HG02798 (cell line): ENCODE measurements at regions not wholly inside any gene's neighbourhood (a gene's known extent, or its start where the extent isn't known, plus 50 kb on each side); places are given as distances from the start of the nearest gene placed in this dataset.

ENCODE experiments used
- ATAC-seq: cut with Tn5 transposase; IDR thresholded peaks from one replicate; pipeline ENCODE4 v1.9.1; 2021; ENCODE audit warnings: mild to moderate bottlenecking; ENCODE audit not compliant: unreplicated experiment, poor library complexity

DNA sequence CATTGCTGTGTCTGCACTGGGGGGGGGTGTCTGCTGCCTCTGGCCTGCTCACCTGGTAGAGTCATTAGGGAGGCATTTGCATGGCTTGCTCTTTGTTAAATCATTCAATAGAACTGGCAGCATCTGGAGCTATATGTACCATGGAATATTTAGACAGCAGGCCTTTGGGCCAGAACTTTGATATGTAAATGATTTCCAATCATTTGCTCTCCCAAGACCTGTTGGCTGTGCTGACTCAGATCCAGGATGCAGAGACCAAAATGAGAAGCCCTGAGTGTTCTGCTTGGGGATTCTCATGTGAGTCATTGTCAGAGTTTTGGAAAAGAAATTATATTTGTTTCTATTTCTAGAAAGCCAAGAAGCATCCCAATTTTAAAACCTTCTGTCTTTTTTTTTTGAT lies 257.6 kb upstream of the IGFBP3 start:
- ATAC-seq, result no peak

DNA sequence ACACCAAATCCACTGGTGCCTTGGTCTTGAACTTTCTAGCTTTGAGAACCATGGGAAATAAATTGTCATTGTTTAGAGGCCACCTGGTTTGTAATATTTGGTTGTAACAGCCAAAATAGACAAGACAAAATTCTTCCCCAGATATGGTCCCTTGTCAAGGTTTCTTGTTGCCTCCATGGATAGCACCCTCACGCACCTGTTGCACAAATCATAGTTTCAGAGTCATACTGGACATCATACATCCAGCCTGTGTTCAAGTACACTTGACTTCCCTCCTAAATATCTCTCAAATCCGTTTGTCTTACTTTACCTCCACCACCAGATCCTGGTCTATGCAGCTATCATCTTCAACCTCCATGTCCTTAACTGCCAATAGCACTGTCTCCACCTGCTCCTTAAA lies 256.7 kb upstream of the IGFBP3 start:
- no peak for ATAC-seq

DNA sequence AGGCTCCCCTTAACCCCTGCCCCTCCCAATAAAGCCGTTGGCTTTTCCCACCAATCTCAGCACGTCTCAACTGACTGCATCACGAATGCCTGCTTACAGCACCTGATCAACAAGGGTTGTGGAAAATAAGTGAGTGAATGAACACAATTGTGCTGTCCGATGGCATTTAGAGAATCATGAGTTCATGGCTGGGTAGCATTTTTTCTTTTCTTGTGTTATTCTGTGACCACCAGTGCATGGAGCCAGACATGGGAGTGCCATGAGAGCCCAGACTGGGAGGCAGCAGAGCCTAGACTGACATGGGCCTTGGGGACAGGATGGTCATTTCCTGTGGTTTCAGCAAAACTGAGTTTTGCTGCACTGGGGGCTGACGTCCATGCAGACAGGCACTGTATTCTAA lies 254.1 kb upstream of the IGFBP3 start:
- no peak for ATAC-seq

DNA sequence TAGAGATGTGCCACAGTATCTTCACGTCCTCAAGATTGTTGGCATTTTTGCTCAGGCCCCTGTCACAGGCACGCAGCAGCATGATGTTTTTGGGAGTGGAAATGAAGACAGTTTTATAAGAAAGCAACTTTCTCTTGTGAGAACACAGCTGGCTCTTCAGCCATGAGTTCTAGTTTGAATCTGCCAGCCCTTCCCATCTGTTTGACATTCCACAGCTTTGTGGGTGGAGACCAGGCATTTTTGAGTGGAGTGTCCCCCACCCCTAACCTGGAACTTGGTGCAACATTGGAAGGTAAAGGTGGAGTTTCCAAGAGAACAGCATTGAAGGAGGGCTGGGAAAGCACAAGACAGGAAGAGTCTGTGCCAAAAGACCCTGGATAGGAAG lies 253.1 kb upstream of the IGFBP3 start:
- ATAC-seq, result no peak

GRCh38 chr7:46173476-46174195 lies 252.6 kb upstream of the IGFBP3 start:
- no peak for ATAC-seq

GRCh38 chr7:46170792-46171191 lies 249.7 kb upstream of the IGFBP3 start:
- ATAC-seq, result no peak

DNA sequence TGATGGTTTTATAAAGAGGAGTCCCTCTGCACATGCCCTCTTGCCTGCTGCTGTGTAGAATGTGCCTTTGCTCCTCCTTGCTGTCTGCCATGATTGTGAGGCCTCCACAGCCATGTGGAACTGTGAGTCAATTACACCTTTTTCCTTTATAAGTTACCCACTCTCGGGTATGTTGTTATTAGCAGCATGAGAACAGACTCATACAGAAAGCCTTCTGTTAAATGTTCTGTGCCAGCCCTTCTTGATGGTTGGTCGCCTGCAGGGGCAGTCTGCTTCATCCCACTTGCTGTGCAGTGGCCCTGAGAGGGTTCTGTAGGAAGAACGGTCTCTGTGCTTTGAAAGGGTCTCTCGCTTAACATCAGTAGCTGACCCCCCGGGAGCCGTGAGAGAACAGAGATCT lies 248.9 kb upstream of the IGFBP3 start:
- no peak for ATAC-seq

DNA sequence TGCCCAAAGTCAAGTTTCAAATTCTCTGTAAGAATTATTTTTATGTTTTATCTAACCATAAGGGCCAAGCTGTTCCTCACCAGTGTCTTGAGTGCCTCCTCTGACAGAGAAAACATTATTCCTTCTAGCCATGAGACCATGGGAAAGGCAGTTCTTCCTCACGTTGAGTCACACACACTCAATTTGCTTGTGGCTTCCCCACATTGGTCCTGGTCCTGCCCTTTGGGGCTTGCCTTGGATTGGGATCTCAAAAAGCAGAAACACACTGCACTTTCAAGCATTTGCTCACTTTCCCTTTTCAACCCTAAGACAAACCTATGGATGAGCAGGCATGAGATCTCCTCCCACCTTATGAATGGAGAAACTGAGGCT lies 248.3 kb upstream of the IGFBP3 start:
- ATAC-seq, result no peak

DNA sequence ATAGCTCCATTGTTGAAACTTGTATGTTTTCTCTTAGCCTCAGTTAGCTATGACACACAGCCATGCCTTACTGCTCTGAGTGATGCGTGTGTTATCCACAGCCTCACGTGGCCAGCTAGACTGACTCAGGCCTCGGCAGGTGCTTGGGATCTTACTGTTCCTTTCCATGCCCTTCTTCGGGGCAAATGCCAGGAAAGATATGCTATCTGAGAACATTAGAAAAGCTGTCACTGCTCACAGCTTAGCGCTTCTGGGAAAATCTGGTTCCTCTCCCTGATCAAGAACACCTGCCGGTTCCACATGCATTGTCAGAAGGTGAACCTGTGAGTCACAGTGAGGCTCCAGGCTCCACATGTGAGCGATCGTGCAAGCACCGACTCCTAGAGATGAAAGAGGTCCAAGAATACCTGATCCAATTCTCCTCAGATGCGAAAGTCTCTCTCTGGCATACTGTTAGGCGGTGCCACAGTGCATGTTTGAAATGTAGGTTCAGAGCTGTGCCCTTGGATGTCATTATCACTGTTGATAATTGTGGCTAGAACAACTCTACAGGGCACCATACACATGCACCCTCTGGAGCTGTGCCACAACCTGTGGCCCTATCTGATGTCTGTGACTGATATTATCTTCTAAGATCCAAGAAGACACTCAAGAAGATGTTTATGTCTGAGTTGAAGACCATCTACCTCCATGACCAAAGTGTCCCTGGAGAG lies 247.8 kb upstream of the IGFBP3 start:
- ATAC-seq, result no peak

GRCh38 chr7:46168231-46168630 lies 247.2 kb upstream of the IGFBP3 start:
- no peak for ATAC-seq

GRCh38 chr7:46165276-46165675 lies 244.2 kb upstream of the IGFBP3 start:
- ATAC-seq, result no peak

GRCh38 chr7:46164629-46165028 lies 243.6 kb upstream of the IGFBP3 start:
- ATAC-seq, result no peak

GRCh38 chr7:46163246-46163645 lies 242.2 kb upstream of the IGFBP3 start:
- ATAC-seq, result no peak

GRCh38 chr7:46162609-46163008 lies 241.5 kb upstream of the IGFBP3 start:
- ATAC-seq, result no peak

- ATAC-seq, result no peak
Observed at GRCh38 chr7:46160861-46161260, 239.8 kb upstream of the IGFBP3 start.

GRCh38 chr7:46157931-46158330 lies 236.9 kb upstream of the IGFBP3 start:
- ATAC-seq, result no peak

- no peak for ATAC-seq
Observed at GRCh38 chr7:46157404-46157803, 236.3 kb upstream of the IGFBP3 start.

DNA sequence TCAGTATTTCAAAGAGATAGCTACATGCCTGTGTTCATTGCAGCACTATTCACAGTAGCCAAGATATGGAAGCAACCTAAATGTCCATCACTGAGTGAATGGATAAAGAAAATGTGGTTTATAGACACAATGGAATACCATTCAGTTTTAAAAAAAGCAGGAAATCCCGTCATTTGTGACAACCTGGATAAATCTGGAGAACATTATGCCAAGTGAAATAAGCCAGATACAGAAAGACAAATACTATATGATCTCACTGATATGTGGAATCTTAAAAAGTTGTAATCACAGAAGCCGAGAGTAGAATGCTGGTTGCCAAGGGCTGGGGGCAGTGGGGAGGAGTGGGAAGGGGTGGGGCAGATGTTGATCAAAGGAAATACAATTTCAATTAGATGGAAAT lies 235.8 kb upstream of the IGFBP3 start:
- ATAC-seq, result no peak

GRCh38 chr7:46156086-46156485 lies 235.0 kb upstream of the IGFBP3 start:
- ATAC-seq, result no peak

DNA sequence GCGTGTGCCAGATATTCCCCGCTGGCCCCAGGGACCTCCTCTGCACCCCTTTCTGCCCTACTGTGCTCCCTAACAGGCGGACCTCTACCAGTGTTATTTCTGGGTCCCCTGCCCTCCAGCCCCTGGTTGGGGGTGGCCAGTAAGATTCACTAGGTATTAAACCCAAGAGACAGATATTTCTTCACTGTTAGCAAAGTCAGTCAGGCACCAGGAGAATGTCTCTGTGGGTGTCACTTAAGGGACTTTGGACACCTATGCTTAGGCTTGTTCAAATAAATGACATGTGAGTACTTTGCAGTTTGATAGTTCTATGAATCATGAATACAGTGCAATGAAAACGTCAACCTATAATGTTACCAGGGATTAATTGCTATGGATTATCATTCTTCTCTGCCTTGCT lies 234.3 kb upstream of the IGFBP3 start:
- no peak for ATAC-seq

GRCh38 chr7:46153951-46154787 lies 233.1 kb upstream of the IGFBP3 start:
- ATAC-seq, result peak; percentile 85
